H54 (cell line): ENCODE measurements at regions not wholly inside any gene's neighbourhood (a gene's known extent, or its start where the extent isn't known, plus 50 kb on each side); places are given as distances from the start of the nearest gene placed in this dataset.

ENCODE experiments used
- DNase-seq: peaks from one replicate; pipeline ENCODE4 v3.0.0; 2011; ENCODE audit warnings: low spot score, mixed read lengths; ENCODE audit not compliant: insufficient read length
- FAIRE-seq: peaks from 3 replicates; lab custom pipeline; 2011; peaks lifted over from hg19 to GRCh38; lab: Jason Lieb, UNC
- POLR2A ChIP-seq: IDR thresholded peaks from 2 replicates; pipeline ENCODE4 v1.6.1; 2011; ENCODE audit warnings: low read depth, mild to moderate bottlenecking, low read length

GRCh38 chr10:64257704-64258103 lies 736.5 kb downstream of the REEP3 start:
- TF ChIP-seq POLR2A: no peak
- no peak for DNase-seq
- FAIRE-seq: no peak

- FAIRE-seq (no peak), DNase-seq (no peak)
- no peak for TF ChIP-seq POLR2A
These were observed 739.9 kb downstream of the REEP3 start for GRCh38 chr10:64261092-64261491.

GRCh38 chr10:64261676-64262075 lies 740.5 kb downstream of the REEP3 start:
- DNase-seq (no peak), FAIRE-seq (no peak)
- TF ChIP-seq POLR2A: no peak

GRCh38 chr10:64265961-64266360 lies 744.8 kb downstream of the REEP3 start:
- DNase-seq (no peak), FAIRE-seq (no peak)
- no peak for TF ChIP-seq POLR2A

- DNase-seq (no peak), FAIRE-seq (no peak)
- TF ChIP-seq POLR2A: no peak
These were observed 750.3 kb downstream of the REEP3 start for GRCh38 chr10:64271508-64271907.

GRCh38 chr10:64271983-64272382 lies 750.8 kb downstream of the REEP3 start:
- no peak for FAIRE-seq
- DNase-seq: peak; percentile 3
- no peak for TF ChIP-seq POLR2A

- TF ChIP-seq POLR2A: no peak
- no peak for DNase-seq
- FAIRE-seq: no peak
These were observed 753.8 kb downstream of the REEP3 start for GRCh38 chr10:64275001-64275400.

GRCh38 chr10:64275774-64276173 lies 754.6 kb downstream of the REEP3 start:
- no peak for TF ChIP-seq POLR2A
- no peak for DNase-seq
- no peak for FAIRE-seq

GRCh38 chr10:64277536-64277935 lies 756.3 kb downstream of the REEP3 start:
- TF ChIP-seq POLR2A: no peak
- no peak for FAIRE-seq

GRCh38 chr10:64283621-64284020 lies 762.4 kb downstream of the REEP3 start:
- DNase-seq (no peak), FAIRE-seq (no peak)
- TF ChIP-seq POLR2A: no peak

More at GRCh38 chr10:64277536-64277935, 756.3 kb downstream of the REEP3 start:
- DNase-seq: no peak

- DNase-seq (no peak), FAIRE-seq (no peak)
- no peak for TF ChIP-seq POLR2A
These were observed 765.3 kb downstream of the REEP3 start for GRCh38 chr10:64286533-64286932.

- no peak for DNase-seq
- no peak for FAIRE-seq
- TF ChIP-seq POLR2A: no peak
These were observed 767.2 kb downstream of the REEP3 start for GRCh38 chr10:64288404-64288803.

- TF ChIP-seq POLR2A: no peak
- FAIRE-seq (no peak), DNase-seq (no peak)
These were observed 782.4 kb downstream of the REEP3 start for GRCh38 chr10:64303566-64303965.

GRCh38 chr10:64306729-64307327 lies 785.6 kb downstream of the REEP3 start:
- no peak for FAIRE-seq
- no peak for DNase-seq
- no peak for TF ChIP-seq POLR2A

GRCh38 chr10:64312876-64313275 lies 791.7 kb downstream of the REEP3 start:
- FAIRE-seq (no peak), DNase-seq (no peak)
- no peak for TF ChIP-seq POLR2A

- TF ChIP-seq POLR2A: no peak
- no peak for FAIRE-seq
These were observed 792.8 kb downstream of the REEP3 start for GRCh38 chr10:64313967-64314366.

GRCh38 chr10:64316416-64316815 lies 795.2 kb downstream of the REEP3 start:
- no peak for DNase-seq
- FAIRE-seq: no peak
- TF ChIP-seq POLR2A: no peak

More at GRCh38 chr10:64313967-64314366, 792.8 kb downstream of the REEP3 start:
- DNase-seq: no peak
